ENCODE measurements at regions not wholly inside any gene's neighbourhood (a gene's known extent, or its start where the extent isn't known, plus 50 kb on each side); places are given as distances from the start of the nearest gene placed in this dataset.

GRCh38 chr3:182248349-182248880, 536.7 kb downstream of the SOX2 start:
- intact Hi-C loops (cut with micrococcal nuclease) = loop anchor here (10.0 kb wide), 1 partner anchor 436 kb away; no protein-coding TSS in a partner anchor
- no peaks in the 10 kb centered on the region for H3K27me3 Mint-ChIP-seq

GRCh38 chr3:182252802-182253201, 540.5 kb upstream of the ATP11B start:
- intact Hi-C loops (cut with micrococcal nuclease) = no loop called here
- H3K27ac Mint-ChIP-seq = no peak overlapping the region
- no peak for DNase-seq
- no peak overlapping the region for H3K4me3 Mint-ChIP-seq
- peaks cover 2% of the 10 kb centered on the region for H3K4me1 Mint-ChIP-seq
- H3K9me3 Mint-ChIP-seq = no peaks in the 10 kb centered on the region
- H3K27me3 Mint-ChIP-seq = no peaks in the 10 kb centered on the region
- no peaks in the 10 kb centered on the region for H3K36me3 Mint-ChIP-seq (ENCODE audit: low read depth)

More at GRCh38 chr3:182248349-182248880, 536.7 kb downstream of the SOX2 start:
- no peak for DNase-seq
- H3K9me3 Mint-ChIP-seq = no peaks in the 10 kb centered on the region
- H3K27ac Mint-ChIP-seq = no peak overlapping the region
- H3K4me1 Mint-ChIP-seq = no peaks in the 10 kb centered on the region
- no peak overlapping the region for H3K4me3 Mint-ChIP-seq
- no peaks in the 10 kb centered on the region for H3K36me3 Mint-ChIP-seq (ENCODE audit: low read depth)

- Mint-ChIP-seq H3K27me3 (no peaks in the 10 kb centered on the region), H3K27ac (no peak overlapping the region), H3K9me3 (no peaks in the 10 kb centered on the region), H3K4me3 (no peak overlapping the region), H3K4me1 (peaks cover 2% of the 10 kb centered on the region), H3K36me3 (ENCODE audit: low read depth) (no peaks in the 10 kb centered on the region)
- DNase-seq = no peak
- intact Hi-C loops (cut with micrococcal nuclease) = no loop called here
Measured at GRCh38 chr3:182255158-182255557, 538.1 kb upstream of the ATP11B start.

GRCh38 chr3:182257361-182257760, 535.9 kb upstream of the ATP11B start:
- Mint-ChIP-seq H3K36me3 (ENCODE audit: low read depth) (no peaks in the 10 kb centered on the region), H3K4me1 (peaks cover 2% of the 10 kb centered on the region), H3K27ac (no peak overlapping the region), H3K27me3 (peaks cover 6% of the 10 kb centered on the region), H3K9me3 (no peaks in the 10 kb centered on the region), H3K4me3 (no peak overlapping the region)
- no peak for DNase-seq
- intact Hi-C loops (cut with micrococcal nuclease) = no loop called here

GRCh38 chr3:182258538-182259177, 534.6 kb upstream of the ATP11B start:
- Mint-ChIP-seq H3K27ac (no peak overlapping the region), H3K36me3 (ENCODE audit: low read depth) (no peaks in the 10 kb centered on the region), H3K4me1 (peaks cover 2% of the 10 kb centered on the region), H3K27me3 (peaks cover 6% of the 10 kb centered on the region), H3K9me3 (no peaks in the 10 kb centered on the region), H3K4me3 (no peak overlapping the region)
- no peak for DNase-seq
- intact Hi-C loops (cut with micrococcal nuclease) = no loop called here

- Mint-ChIP-seq H3K27me3 (peaks cover 6% of the 10 kb centered on the region), H3K4me3 (no peak overlapping the region), H3K36me3 (ENCODE audit: low read depth) (no peaks in the 10 kb centered on the region), H3K9me3 (no peaks in the 10 kb centered on the region), H3K27ac (no peak overlapping the region), H3K4me1 (peaks cover 1% of the 10 kb centered on the region)
- intact Hi-C loops (cut with micrococcal nuclease) = no loop called here
- no peak for DNase-seq
Measured at GRCh38 chr3:182259579-182259978, 533.7 kb upstream of the ATP11B start.

- peaks cover 6% of the 10 kb centered on the region for H3K27me3 Mint-ChIP-seq
- H3K4me1 Mint-ChIP-seq = no peaks in the 10 kb centered on the region
- H3K36me3 Mint-ChIP-seq (ENCODE audit: low read depth) = no peaks in the 10 kb centered on the region
- H3K4me3 Mint-ChIP-seq = no peak overlapping the region
- intact Hi-C loops (cut with micrococcal nuclease) = no loop called here
- DNase-seq = no peak
- H3K9me3 Mint-ChIP-seq = no peaks in the 10 kb centered on the region
- H3K27ac Mint-ChIP-seq = no peak overlapping the region
Measured at GRCh38 chr3:182261041-182261440, 532.3 kb upstream of the ATP11B start.

- H3K36me3 Mint-ChIP-seq (ENCODE audit: low read depth) = no peaks in the 10 kb centered on the region
- no peaks in the 10 kb centered on the region for H3K4me1 Mint-ChIP-seq
- DNase-seq = no peak
- H3K27ac Mint-ChIP-seq = no peak overlapping the region
- H3K27me3 Mint-ChIP-seq = no peaks in the 10 kb centered on the region
- H3K4me3 Mint-ChIP-seq = no peak overlapping the region
- no peaks in the 10 kb centered on the region for H3K9me3 Mint-ChIP-seq
- intact Hi-C loops (cut with micrococcal nuclease) = no loop called here
Measured at GRCh38 chr3:182268711-182269110, 524.6 kb upstream of the ATP11B start.

GRCh38 chr3:182276512-182276911, 516.8 kb upstream of the ATP11B start:
- intact Hi-C loops (cut with micrococcal nuclease) = no loop called here
- DNase-seq = no peak
- Mint-ChIP-seq H3K4me3 (no peak overlapping the region), H3K27me3 (no peaks in the 10 kb centered on the region), H3K27ac (no peak overlapping the region), H3K4me1 (no peaks in the 10 kb centered on the region), H3K9me3 (no peaks in the 10 kb centered on the region), H3K36me3 (ENCODE audit: low read depth) (no peaks in the 10 kb centered on the region)

GRCh38 chr3:182284793-182285192, 508.5 kb upstream of the ATP11B start:
- no peak for DNase-seq
- no peaks in the 10 kb centered on the region for H3K36me3 Mint-ChIP-seq (ENCODE audit: low read depth)
- no peaks in the 10 kb centered on the region for H3K4me1 Mint-ChIP-seq
- no peaks in the 10 kb centered on the region for H3K9me3 Mint-ChIP-seq
- intact Hi-C loops (cut with micrococcal nuclease) = no loop called here
- H3K27ac Mint-ChIP-seq = no peak overlapping the region
- no peaks in the 10 kb centered on the region for H3K27me3 Mint-ChIP-seq
- H3K4me3 Mint-ChIP-seq = no peak overlapping the region

- intact Hi-C loops (cut with micrococcal nuclease) = no loop called here
- DNase-seq = no peak
- no peak overlapping the region for H3K27ac Mint-ChIP-seq
- H3K27me3 Mint-ChIP-seq = no peaks in the 10 kb centered on the region
- no peaks in the 10 kb centered on the region for H3K9me3 Mint-ChIP-seq
- H3K36me3 Mint-ChIP-seq (ENCODE audit: low read depth) = no peaks in the 10 kb centered on the region
- H3K4me3 Mint-ChIP-seq = no peak overlapping the region
- H3K4me1 Mint-ChIP-seq = no peaks in the 10 kb centered on the region
Measured at GRCh38 chr3:182292591-182292990, 500.7 kb upstream of the ATP11B start.

- Mint-ChIP-seq H3K9me3 (no peaks in the 10 kb centered on the region), H3K36me3 (ENCODE audit: low read depth) (no peaks in the 10 kb centered on the region), H3K4me3 (no peak overlapping the region), H3K27me3 (no peaks in the 10 kb centered on the region), H3K27ac (no peak overlapping the region), H3K4me1 (no peaks in the 10 kb centered on the region)
- no peak for DNase-seq
- intact Hi-C loops (cut with micrococcal nuclease) = no loop called here
Measured at GRCh38 chr3:182294256-182294655, 499.0 kb upstream of the ATP11B start.

- DNase-seq = no peak
- Mint-ChIP-seq H3K36me3 (ENCODE audit: low read depth) (no peaks in the 10 kb centered on the region), H3K4me3 (no peak overlapping the region), H3K27me3 (no peaks in the 10 kb centered on the region), H3K27ac (no peak overlapping the region), H3K4me1 (no peaks in the 10 kb centered on the region), H3K9me3 (no peaks in the 10 kb centered on the region)
- intact Hi-C loops (cut with micrococcal nuclease) = no loop called here
Measured at GRCh38 chr3:182294696-182295095, 498.6 kb upstream of the ATP11B start.

- Mint-ChIP-seq H3K27me3 (no peaks in the 10 kb centered on the region), H3K4me1 (no peaks in the 10 kb centered on the region), H3K9me3 (no peaks in the 10 kb centered on the region), H3K27ac (no peak overlapping the region), H3K4me3 (no peak overlapping the region), H3K36me3 (ENCODE audit: low read depth) (no peaks in the 10 kb centered on the region)
- intact Hi-C loops (cut with micrococcal nuclease) = no loop called here
- no peak for DNase-seq
Measured at GRCh38 chr3:182300266-182300665, 493.0 kb upstream of the ATP11B start.

- Mint-ChIP-seq H3K4me1 (no peaks in the 10 kb centered on the region), H3K36me3 (ENCODE audit: low read depth) (no peaks in the 10 kb centered on the region), H3K27me3 (no peaks in the 10 kb centered on the region), H3K9me3 (no peaks in the 10 kb centered on the region), H3K4me3 (no peak overlapping the region), H3K27ac (no peak overlapping the region)
- intact Hi-C loops (cut with micrococcal nuclease) = no loop called here
- no peak for DNase-seq
Measured at GRCh38 chr3:182303169-182303568, 490.1 kb upstream of the ATP11B start.
